ENCODE measurements at regions not wholly inside any gene's neighbourhood (a gene's known extent, or its start where the extent isn't known, plus 50 kb on each side); places are given as distances from the start of the nearest gene placed in this dataset.

GRCh38 chr2:42854207-42854818 is 61.9 kb upstream of the HAAO start:
- TF ChIP-seq EZH2 (IDR thresholded peaks at IDR 0.05; ENCODE audit: low read depth), result no peak
- TF ChIP-seq, protein P1, sequence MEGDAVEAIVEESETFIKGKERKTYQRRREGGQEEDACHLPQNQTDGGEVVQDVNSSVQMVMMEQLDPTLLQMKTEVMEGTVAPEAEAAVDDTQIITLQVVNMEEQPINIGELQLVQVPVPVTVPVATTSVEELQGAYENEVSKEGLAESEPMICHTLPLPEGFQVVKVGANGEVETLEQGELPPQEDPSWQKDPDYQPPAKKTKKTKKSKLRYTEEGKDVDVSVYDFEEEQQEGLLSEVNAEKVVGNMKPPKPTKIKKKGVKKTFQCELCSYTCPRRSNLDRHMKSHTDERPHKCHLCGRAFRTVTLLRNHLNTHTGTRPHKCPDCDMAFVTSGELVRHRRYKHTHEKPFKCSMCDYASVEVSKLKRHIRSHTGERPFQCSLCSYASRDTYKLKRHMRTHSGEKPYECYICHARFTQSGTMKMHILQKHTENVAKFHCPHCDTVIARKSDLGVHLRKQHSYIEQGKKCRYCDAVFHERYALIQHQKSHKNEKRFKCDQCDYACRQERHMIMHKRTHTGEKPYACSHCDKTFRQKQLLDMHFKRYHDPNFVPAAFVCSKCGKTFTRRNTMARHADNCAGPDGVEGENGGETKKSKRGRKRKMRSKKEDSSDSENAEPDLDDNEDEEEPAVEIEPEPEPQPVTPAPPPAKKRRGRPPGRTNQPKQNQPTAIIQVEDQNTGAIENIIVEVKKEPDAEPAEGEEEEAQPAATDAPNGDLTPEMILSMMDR (conservative IDR thresholded peaks at IDR 0.05), result no peak
- Histone ChIP-seq H3K79me2 (ENCODE audit: low read depth) (no peaks in the 10 kb centered on the region), H3K4me3 (no peak overlapping the region), H3F3A (ENCODE audit: insufficient read depth, low read depth) (no peaks in the 10 kb centered on the region), H3K9me3 (ENCODE audit: insufficient read depth, low read depth) (no peaks in the 10 kb centered on the region), H3K4me2 (no peak overlapping the region), H2AFZ (no peak overlapping the region), H3K9me2 (ENCODE audit: insufficient read depth) (no peaks in the 10 kb centered on the region), H3K27ac (no peak overlapping the region), H4K20me1 (ENCODE audit: insufficient read depth) (no peaks in the 10 kb centered on the region), H3K4me1 (replicated peaks; ENCODE audit: insufficient read depth) (no peaks in the 10 kb centered on the region), H3K27me3 (ENCODE audit: insufficient read depth, low read depth) (no peaks in the 10 kb centered on the region), H3K36me3 (ENCODE audit: low read depth) (no peaks in the 10 kb centered on the region)
- POLR2A ChIA-PET (ENCODE audit: unreplicated experiment), result no interaction called here
- intact Hi-C loops (cut with micrococcal nuclease; ENCODE audit: unreplicated experiment), result no loop called here
- DNase-seq, result no peak
- BruUV-seq (replicated peaks), result no TSS peak
- CTCF ChIA-PET, result no interaction called here

DNA sequence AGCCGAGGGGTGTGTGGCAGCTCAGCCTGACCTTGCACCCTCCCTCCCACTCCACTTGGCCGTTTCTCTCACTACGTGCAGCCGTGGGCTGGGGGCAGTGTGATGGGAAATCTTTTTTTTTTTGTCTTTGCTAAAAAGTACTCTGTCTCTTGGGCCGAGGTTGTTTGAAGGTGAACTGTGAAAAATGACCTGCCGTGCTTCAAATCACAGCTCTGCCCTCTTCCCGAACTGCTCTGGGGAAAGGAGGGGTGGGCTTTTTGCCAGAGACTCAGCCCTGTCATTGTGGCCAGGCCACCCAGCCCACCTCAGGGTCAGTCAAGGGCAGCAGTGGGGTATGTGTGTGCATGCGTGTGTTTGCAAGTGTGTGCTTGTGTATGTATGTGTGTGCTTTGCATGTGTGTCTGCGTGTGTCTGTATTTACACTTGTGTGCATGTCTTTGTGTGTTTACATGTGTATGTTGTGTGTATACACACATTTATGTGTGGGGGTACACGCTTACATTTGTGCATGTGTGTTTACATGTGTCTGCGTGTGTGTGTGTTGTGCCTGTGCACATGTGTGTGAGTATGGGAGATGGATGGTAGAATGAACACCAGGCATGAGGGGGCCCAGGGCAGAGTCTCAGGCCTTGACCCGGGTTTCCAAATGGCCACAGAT is 61.3 kb upstream of the HAAO start:
- no peak overlapping the region for H2AFZ ChIP-seq
- H3K4me3 ChIP-seq, result no peak overlapping the region
- no peaks in the 10 kb centered on the region for H3K9me2 ChIP-seq (ENCODE audit: insufficient read depth)
- no TSS peak for BruUV-seq (replicated peaks)
- intact Hi-C loops (cut with micrococcal nuclease; ENCODE audit: unreplicated experiment), result no loop called here
- no peaks in the 10 kb centered on the region for H3F3A ChIP-seq (ENCODE audit: insufficient read depth, low read depth)
- no peak overlapping the region for H3K27ac ChIP-seq
- DNase-seq, result no peak
- H4K20me1 ChIP-seq (ENCODE audit: insufficient read depth), result no peaks in the 10 kb centered on the region
- no peaks in the 10 kb centered on the region for H3K27me3 ChIP-seq (ENCODE audit: insufficient read depth, low read depth)
- CTCF ChIA-PET, result no interaction called here
- H3K36me3 ChIP-seq (ENCODE audit: low read depth), result no peaks in the 10 kb centered on the region
- H3K4me1 ChIP-seq (replicated peaks; ENCODE audit: insufficient read depth), result no peaks in the 10 kb centered on the region
- no peaks in the 10 kb centered on the region for H3K9me3 ChIP-seq (ENCODE audit: insufficient read depth, low read depth)
- TF ChIP-seq, protein P1 (conservative IDR thresholded peaks at IDR 0.05), result no peak
- TF ChIP-seq EZH2 (IDR thresholded peaks at IDR 0.05; ENCODE audit: low read depth), result no peak
- POLR2A ChIA-PET (ENCODE audit: unreplicated experiment), result no interaction called here
- no peak overlapping the region for H3K4me2 ChIP-seq
- H3K79me2 ChIP-seq (ENCODE audit: low read depth), result no peaks in the 10 kb centered on the region

GRCh38 chr2:42852798-42853197 is 60.4 kb upstream of the HAAO start:
- H3K4me2 ChIP-seq, result no peak overlapping the region
- no peaks in the 10 kb centered on the region for H4K20me1 ChIP-seq (ENCODE audit: insufficient read depth)
- no peaks in the 10 kb centered on the region for H3F3A ChIP-seq (ENCODE audit: insufficient read depth, low read depth)
- H3K27me3 ChIP-seq (ENCODE audit: insufficient read depth, low read depth), result no peaks in the 10 kb centered on the region
- ChIA-PET CTCF (no interaction called here), POLR2A (ENCODE audit: unreplicated experiment) (no interaction called here)
- no peaks in the 10 kb centered on the region for H3K36me3 ChIP-seq (ENCODE audit: low read depth)
- no peaks in the 10 kb centered on the region for H3K9me2 ChIP-seq (ENCODE audit: insufficient read depth)
- H3K4me3 ChIP-seq, result no peak overlapping the region
- no peaks in the 10 kb centered on the region for H3K4me1 ChIP-seq (replicated peaks; ENCODE audit: insufficient read depth)
- DNase-seq, result no peak
- no peak overlapping the region for H2AFZ ChIP-seq
- H3K27ac ChIP-seq, result no peak overlapping the region
- no peaks in the 10 kb centered on the region for H3K9me3 ChIP-seq (ENCODE audit: insufficient read depth, low read depth)
- TF ChIP-seq EZH2 (IDR thresholded peaks at IDR 0.05; ENCODE audit: low read depth), result no peak
- TF ChIP-seq, protein P1 (conservative IDR thresholded peaks at IDR 0.05), result no peak
- BruUV-seq (replicated peaks), result no TSS peak
- H3K79me2 ChIP-seq (ENCODE audit: low read depth), result no peaks in the 10 kb centered on the region
- intact Hi-C loops (cut with micrococcal nuclease; ENCODE audit: unreplicated experiment), result no loop called here

Measured in PC-9 (cell line).